Transverse colon (tissue), 4 donors: ENCODE measurements at regions not wholly inside any gene's neighbourhood (a gene's known extent, or its start where the extent isn't known, plus 50 kb on each side); places are given as distances from the start of the nearest gene placed in this dataset.

Experiments
- CTCF ChIP-seq, 5 experiments: fragments of 200-600 bp in 3 of 5; fragments of 450-650 bp in 2 of 5; sonication (generic) in 3 of 5; IDR thresholded peaks; 1 replicate in 2 of 5; 2 replicates in 3 of 5; pipeline ENCODE4 v1.5.1; 2016 to 2017; ENCODE audit warnings: antibody characterized with exemption in 5 of 5, inconsistent platforms in 3 of 5, mild to moderate bottlenecking in 2 of 5, moderate library complexity in 1 of 5
- EP300 ChIP-seq: sonication (generic); formaldehyde crosslinking; IDR thresholded peaks from one replicate; pipeline ENCODE4 v1.6.1; 2017; ENCODE audit warnings: antibody characterized with exemption, low read depth
- POLR2A ChIP-seq: fragments of 450-650 bp; IDR thresholded peaks from one replicate; pipeline ENCODE4 v1.6.1; 2016; ENCODE audit warnings: antibody characterized with exemption, mild to moderate bottlenecking, moderate library complexity
- POLR2AphosphoS5 ChIP-seq, 3 donors: sonication (generic); formaldehyde crosslinking; IDR thresholded peaks; one replicate each; pipeline ENCODE4 v1.6.1; 2016; ENCODE audit warnings: antibody characterized with exemption in 3 of 3

GRCh38 chr4:59195839-59196238 lies 2004.3 kb upstream of the ADGRL3 start:
- TF ChIP-seq POLR2A = no peak
- TF ChIP-seq POLR2AphosphoS5 (IDR thresholded peaks at IDR 0.05) = no peak
- TF ChIP-seq CTCF (IDR thresholded peaks at IDR 0.05) = no peak
- TF ChIP-seq EP300 = no peak
